CD4-positive, CD25-positive, alpha-beta regulatory T cell (primary cell): ENCODE measurements at regions not wholly inside any gene's neighbourhood (a gene's known extent, or its start where the extent isn't known, plus 50 kb on each side); places are given as distances from the start of the nearest gene placed in this dataset.

ENCODE experiments used
- ATAC-seq, 2 donors: fragments of 150-1000 bp; cut with Tn5 transposase; one replicate each; pipeline ENCODE4 v1.10.0; 2021; ENCODE audit warnings: low read depth in 2 of 2, moderate number of reproducible peaks in 2 of 2, moderate library complexity in 1 of 2
- DNase-seq, 3 donors: peaks; one replicate each; pipeline versions ENCODE4 v3.0.0 to v3.0.0-alpha.2; 2012 to 2022; ENCODE audit warnings: mixed read lengths in 1 of 3
- H3K27ac ChIP-seq: one replicate; pipeline ENCODE4 v1.7.0; 2013; ENCODE audit warnings: mild to moderate bottlenecking, low read length; ENCODE audit not compliant: insufficient read depth, poor library complexity, severe bottlenecking
- H3K27me3 ChIP-seq: one replicate; pipeline ENCODE4 v1.7.0; 2013; ENCODE audit warnings: low read length; ENCODE audit not compliant: control insufficient read depth, insufficient read depth
- H3K36me3 ChIP-seq: one replicate; pipeline ENCODE4 v1.7.0; 2013; ENCODE audit warnings: mild to moderate bottlenecking, low read length, moderate library complexity; ENCODE audit not compliant: control insufficient read depth, insufficient read depth
- H3K4me1 ChIP-seq: 2 replicates; pipeline ENCODE4 v1.7.0; 2013; ENCODE audit warnings: mild to moderate bottlenecking, low read length; ENCODE audit not compliant: insufficient read depth, control insufficient read depth, poor library complexity, severe bottlenecking
- H3K4me3 ChIP-seq: one replicate; pipeline ENCODE4 v1.7.0; 2013; ENCODE audit warnings: low read depth, mild to moderate bottlenecking, low read length, moderate library complexity
- H3K9me3 ChIP-seq, 2 experiments: 1 replicate in 1 of 2; 2 replicates in 1 of 2; pipeline ENCODE4 v1.7.0; 2013; ENCODE audit warnings: low read length in 2 of 2, mild to moderate bottlenecking in 1 of 2, moderate library complexity in 1 of 2; ENCODE audit not compliant: control insufficient read depth in 2 of 2
- H3K27ac Mint-ChIP-seq, 3 donors: one replicate each; pipeline ENCODE4 v1.8.0; 2020 to 2022; ENCODE audit warnings: mild to moderate bottlenecking in 3 of 3, mixed read lengths in 3 of 3, moderate library complexity in 2 of 3
- H3K27me3 Mint-ChIP-seq: one replicate; pipeline ENCODE4 v1.8.0; 2022; ENCODE audit warnings: mild to moderate bottlenecking, mixed read lengths
- H3K36me3 Mint-ChIP-seq: one replicate; pipeline ENCODE4 v1.8.0; 2020; ENCODE audit warnings: mixed read lengths
- H3K4me1 Mint-ChIP-seq, 4 donors: one replicate each; pipeline ENCODE4 v1.8.0; 2020 to 2022; ENCODE audit warnings: mixed read lengths in 4 of 4, mild to moderate bottlenecking in 1 of 4
- H3K4me3 Mint-ChIP-seq, 4 donors: one replicate each; pipeline ENCODE4 v1.8.0; 2020 to 2022; ENCODE audit warnings: mild to moderate bottlenecking in 4 of 4, mixed read lengths in 4 of 4, moderate library complexity in 3 of 4
- H3K9me3 Mint-ChIP-seq, 7 donors: one replicate each; pipeline ENCODE4 v1.8.0; 2020 to 2022; ENCODE audit warnings: mixed read lengths in 7 of 7, mild to moderate bottlenecking in 3 of 7, moderate library complexity in 2 of 7

- Mint-ChIP-seq H3K9me3 (peaks cover 0 to 3% (median 0%) of the 10 kb centered on the region in 7 donors), H3K27ac (no peak overlapping the region), H3K27me3 (no peaks in the 10 kb centered on the region), H3K4me3 (no peak overlapping the region), H3K4me1 (no peaks in the 10 kb centered on the region), H3K36me3 (no peaks in the 10 kb centered on the region)
- ATAC-seq (no peak), DNase-seq (no peak)
- H3K4me3 ChIP-seq: no peak overlapping the region
- H3K27ac ChIP-seq: no peak overlapping the region
- H3K36me3 ChIP-seq: no peaks in the 10 kb centered on the region
- no peaks in the 10 kb centered on the region for H3K27me3 ChIP-seq
- H3K4me1 ChIP-seq: no peaks in the 10 kb centered on the region
- no peaks in the 10 kb centered on the region for H3K9me3 ChIP-seq
These were observed 220.8 kb upstream of the PLET1 start for GRCh38 chr11:112481431-112481830.

DNA sequence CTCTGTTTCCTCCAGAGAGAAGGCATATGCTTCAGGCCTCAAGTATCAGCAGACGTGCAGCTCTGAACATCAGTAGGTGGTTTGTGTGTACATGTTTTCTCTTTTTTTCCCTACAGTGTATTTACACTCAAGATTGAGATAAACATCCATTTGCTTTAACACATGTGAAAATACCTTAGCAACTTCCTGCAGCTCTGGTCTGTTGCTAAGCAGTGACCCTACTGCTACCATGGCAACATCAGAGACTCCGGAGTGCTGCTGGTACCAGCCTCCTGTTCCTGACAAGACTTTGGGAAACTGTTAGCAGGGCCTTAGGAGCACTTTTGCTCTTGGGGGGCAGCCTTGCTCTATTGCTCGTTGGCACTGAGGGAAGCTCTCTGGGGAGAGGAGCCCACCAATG is 221.2 kb upstream of the PLET1 start:
- H3K27ac ChIP-seq: no peak overlapping the region
- no peak overlapping the region for H3K27ac Mint-ChIP-seq

GRCh38 chr11:112485280-112485679 is 224.6 kb upstream of the PLET1 start:
- Mint-ChIP-seq H3K4me1 (no peaks in the 10 kb centered on the region), H3K36me3 (no peaks in the 10 kb centered on the region), H3K27ac (no peak overlapping the region), H3K27me3 (peaks cover 4% of the 10 kb centered on the region), H3K9me3 (peaks cover 0 to 2% (median 0%) of the 10 kb centered on the region in 7 donors), H3K4me3 (no peak overlapping the region)
- H3K4me1 ChIP-seq: no peaks in the 10 kb centered on the region
- H3K27ac ChIP-seq: no peak overlapping the region
- ATAC-seq (no peak), DNase-seq (no peak)
- H3K9me3 ChIP-seq: no peaks in the 10 kb centered on the region
- H3K4me3 ChIP-seq: no peak overlapping the region
- H3K27me3 ChIP-seq: no peaks in the 10 kb centered on the region
- no peaks in the 10 kb centered on the region for H3K36me3 ChIP-seq

More for the DNA sequence above, 221.2 kb upstream of the PLET1 start:
- Histone ChIP-seq H3K27me3 (no peaks in the 10 kb centered on the region), H3K36me3 (no peaks in the 10 kb centered on the region), H3K4me3 (no peak overlapping the region), H3K4me1 (no peaks in the 10 kb centered on the region), H3K9me3 (no peaks in the 10 kb centered on the region)
- Mint-ChIP-seq H3K9me3 (peaks cover 0 to 2% (median 0%) of the 10 kb centered on the region in 7 donors), H3K4me3 (no peak overlapping the region), H3K4me1 (no peaks in the 10 kb centered on the region), H3K36me3 (no peaks in the 10 kb centered on the region), H3K27me3 (no peaks in the 10 kb centered on the region)
- no peak for ATAC-seq
- no peak for DNase-seq

DNA sequence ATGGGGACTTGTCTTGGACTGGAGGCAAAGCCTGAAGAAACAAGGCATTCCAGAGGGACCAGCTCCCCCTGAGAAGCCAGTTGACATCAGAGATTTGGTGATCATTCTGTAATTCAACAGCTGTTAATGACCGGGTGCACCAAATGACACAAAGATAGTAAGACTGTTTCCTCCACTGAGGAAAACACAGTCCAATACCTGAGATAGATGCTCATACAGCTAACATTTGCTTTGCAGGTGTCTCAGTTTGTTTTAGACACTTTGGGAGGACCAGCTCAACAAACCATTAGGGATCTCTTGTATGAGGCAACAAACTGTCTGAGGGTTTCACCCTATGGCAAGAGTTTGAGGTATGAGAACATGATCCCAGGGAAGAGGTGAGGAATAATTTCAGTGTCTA is 237.2 kb upstream of the PLET1 start:
- H3K27me3 Mint-ChIP-seq: peaks cover 14% of the 10 kb centered on the region
- no peaks in the 10 kb centered on the region for H3K4me1 ChIP-seq
- ATAC-seq: no peak
- no peak overlapping the region for H3K4me3 ChIP-seq
- peaks cover 0 to 2% (median 0%) of the 10 kb centered on the region in 7 donors for H3K9me3 Mint-ChIP-seq
- H3K9me3 ChIP-seq: no peaks in the 10 kb centered on the region
- no peak overlapping the region for H3K27ac Mint-ChIP-seq
- H3K36me3 ChIP-seq: no peaks in the 10 kb centered on the region
- no peaks in the 10 kb centered on the region for H3K27me3 ChIP-seq
- H3K4me1 Mint-ChIP-seq: no peaks in the 10 kb centered on the region
- H3K36me3 Mint-ChIP-seq: no peaks in the 10 kb centered on the region
- no peak for DNase-seq
- no peak overlapping the region for H3K4me3 Mint-ChIP-seq
- no peak overlapping the region for H3K27ac ChIP-seq

GRCh38 chr11:112498701-112499100 is 238.0 kb upstream of the PLET1 start:
- no peaks in the 10 kb centered on the region for H3K36me3 Mint-ChIP-seq
- H3K27me3 Mint-ChIP-seq: peaks cover 16% of the 10 kb centered on the region
- H3K4me3 Mint-ChIP-seq: no peak overlapping the region
- H3K4me1 Mint-ChIP-seq: no peaks in the 10 kb centered on the region
- H3K9me3 Mint-ChIP-seq: peaks cover 0 to 2% (median 0%) of the 10 kb centered on the region in 7 donors
- ATAC-seq (no peak), DNase-seq (no peak)
- H3K27ac Mint-ChIP-seq: no peak overlapping the region
- Histone ChIP-seq H3K27me3 (no peaks in the 10 kb centered on the region), H3K9me3 (no peaks in the 10 kb centered on the region), H3K4me3 (no peak overlapping the region), H3K36me3 (no peaks in the 10 kb centered on the region), H3K27ac (no peak overlapping the region), H3K4me1 (no peaks in the 10 kb centered on the region)

- Histone ChIP-seq H3K9me3 (no peaks in the 10 kb centered on the region), H3K36me3 (no peaks in the 10 kb centered on the region), H3K4me1 (no peaks in the 10 kb centered on the region), H3K27ac (no peak overlapping the region), H3K4me3 (no peak overlapping the region), H3K27me3 (peaks cover 2% of the 10 kb centered on the region)
- no peak overlapping the region for H3K27ac Mint-ChIP-seq
- H3K4me3 Mint-ChIP-seq: no peak overlapping the region
- H3K9me3 Mint-ChIP-seq: peaks cover 0 to 2% (median 0%) of the 10 kb centered on the region in 7 donors
- H3K4me1 Mint-ChIP-seq: no peaks in the 10 kb centered on the region
- no peak for ATAC-seq
- H3K36me3 Mint-ChIP-seq: no peaks in the 10 kb centered on the region
- peaks cover 16% of the 10 kb centered on the region for H3K27me3 Mint-ChIP-seq
- no peak for DNase-seq
These were observed 238.7 kb upstream of the PLET1 start for GRCh38 chr11:112499153-112499880.

DNA sequence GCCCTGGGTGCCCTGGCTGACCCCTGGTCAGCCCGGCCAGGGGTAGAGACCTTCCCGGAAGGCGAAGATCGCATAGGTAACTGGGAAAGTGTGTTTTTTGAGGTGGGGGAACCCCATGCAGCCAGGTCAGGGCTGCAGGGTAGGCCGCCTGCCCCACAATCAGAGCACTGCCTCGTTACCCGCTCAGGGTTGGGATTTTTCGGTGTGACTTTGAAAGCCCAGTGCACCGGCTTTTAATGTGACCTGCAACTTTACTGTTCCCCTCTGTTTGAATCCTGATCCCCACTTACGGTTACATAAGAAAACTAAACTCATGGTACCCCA is 239.2 kb upstream of the PLET1 start:
- H3K4me1 Mint-ChIP-seq: no peaks in the 10 kb centered on the region
- Histone ChIP-seq H3K9me3 (no peaks in the 10 kb centered on the region), H3K4me3 (no peak overlapping the region), H3K27me3 (peaks cover 5% of the 10 kb centered on the region), H3K36me3 (no peaks in the 10 kb centered on the region), H3K27ac (no peak overlapping the region), H3K4me1 (no peaks in the 10 kb centered on the region)
- H3K4me3 Mint-ChIP-seq: no peak overlapping the region
- no peaks in the 10 kb centered on the region for H3K36me3 Mint-ChIP-seq
- H3K27ac Mint-ChIP-seq: no peak overlapping the region
- ATAC-seq (no peak), DNase-seq (no peak)
- H3K9me3 Mint-ChIP-seq: peaks cover 0 to 2% (median 0%) of the 10 kb centered on the region in 7 donors
- peaks cover 16% of the 10 kb centered on the region for H3K27me3 Mint-ChIP-seq

DNA sequence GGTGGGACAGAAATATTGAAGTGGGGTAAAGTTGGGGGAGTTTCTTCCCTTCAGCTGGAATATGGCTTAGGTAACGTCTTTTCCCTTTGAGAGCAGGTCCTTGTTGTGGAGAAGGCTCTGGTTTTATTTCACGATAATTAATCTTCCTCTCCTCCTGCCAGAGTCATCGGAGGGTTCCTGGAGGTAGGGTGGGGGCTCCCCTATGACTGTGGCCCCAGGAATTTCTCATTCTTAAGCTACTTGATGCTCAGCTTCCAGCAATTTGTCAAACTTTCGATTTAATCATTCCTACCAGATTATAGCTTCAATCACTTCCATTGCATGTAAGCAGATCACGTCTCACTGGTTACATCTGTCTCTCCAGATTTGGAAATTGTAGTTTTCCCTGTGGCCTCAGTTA is 242.8 kb upstream of the PLET1 start:
- peak overlapping the region in 1 of 3 donors; percentile 80 for H3K27ac Mint-ChIP-seq
- H3K36me3 Mint-ChIP-seq: no peaks in the 10 kb centered on the region
- H3K9me3 Mint-ChIP-seq: peaks cover 0 to 2% (median 0%) of the 10 kb centered on the region in 7 donors
- peaks cover 8% of the 10 kb centered on the region for H3K27me3 ChIP-seq
- no peak overlapping the region for H3K4me3 ChIP-seq
- no peaks in the 10 kb centered on the region for H3K9me3 ChIP-seq
- H3K4me1 Mint-ChIP-seq: no peaks in the 10 kb centered on the region
- no peak for ATAC-seq
- H3K4me1 ChIP-seq: no peaks in the 10 kb centered on the region
- peaks cover 16% of the 10 kb centered on the region for H3K27me3 Mint-ChIP-seq
- H3K4me3 Mint-ChIP-seq: no peak overlapping the region
- H3K36me3 ChIP-seq: no peaks in the 10 kb centered on the region
- H3K27ac ChIP-seq: no peak overlapping the region
- DNase-seq: no peak
